HepG2 (cell line): ENCODE measurements at regions not wholly inside any gene's neighbourhood (a gene's known extent, or its start where the extent isn't known, plus 50 kb on each side); places are given as distances from the start of the nearest gene placed in this dataset. TPM values are rescaled to one million over a fixed set of nuclear protein-coding genes. Genes with fewer than 3 reads are reported as not detected.
A peak's percentile ranks its signal among the peaks of the same experiment; 100 is the strongest.

Experiments used
- ATAC-seq: fragments of 200-7000 bp; cut with Tn5 transposase; 3 replicates; pipeline ENCODE4 v1.9.1; 2020; ENCODE audit warnings: mild to moderate bottlenecking, moderate library complexity
- BruUV-seq: library from RNA; stranded (reverse); fragments of 400-500 nt; replicated peaks from 2 replicates; lab custom pipeline; 2021; lab: Mats Ljungman, UMichigan
- CTCF ChIA-PET: fragments of 300-600 bp; formaldehyde crosslinking; extraction: SDS; loops from one replicate; lab custom pipeline; 2021; ENCODE audit warnings: low total read pairs, inconsistent platforms, low intra/inter-chr PET ratio; lab: Yijun Ruan, JAX
- POLR2A ChIA-PET: fragments of 350-600 bp; sonication (Branson Sonifier 250); formaldehyde crosslinking; loops from one replicate; lab custom pipeline; 2020; ENCODE audit warnings: antibody characterized with exemption, inconsistent platforms; lab: Yijun Ruan, JAX
- DNase-seq: peaks from one replicate; pipeline ENCODE4 v3.0.0-alpha.2; 2015; ENCODE audit warnings: low spot score
- FAIRE-seq: peaks from 3 replicates; lab custom pipeline; 2011; peaks lifted over from hg19 to GRCh38; lab: Jason Lieb, UNC
- H2AFZ ChIP-seq: one replicate; pipeline ENCODE4 v1.6.1; 2011; ENCODE audit warnings: low read length, inconsistent platforms
- H3K27ac ChIP-seq: fragments of 300-600 bp; 3 replicates; pipeline ENCODE4 v1.8.0; 2011; ENCODE audit warnings: mixed run types, mild to moderate bottlenecking, mixed read lengths, low read length, inconsistent platforms; ENCODE audit not compliant: insufficient read depth; ENCODE audit errors: extremely low read length
- H3K27me3 ChIP-seq, 2 experiments: fragments of 200-600 bp in 1 of 2; 2 replicates in 1 of 2; 3 replicates in 1 of 2; pipeline versions ENCODE4 v1.6.0 to v1.8.0; 2011; ENCODE audit warnings: low read length in 2 of 2, mild to moderate bottlenecking in 2 of 2, moderate library complexity in 2 of 2, inconsistent platforms in 1 of 2; ENCODE audit not compliant: insufficient read depth in 2 of 2, control insufficient read depth in 1 of 2
- H3K36me3 ChIP-seq, 2 experiments: fragments of 200-600 bp in 1 of 2; replicated peaks in 1 of 2; 2 replicates in 1 of 2; 3 replicates in 1 of 2; pipeline versions ENCODE4 v1.5.1 to v1.8.0; 2011; ENCODE audit warnings: low read length in 2 of 2, inconsistent platforms in 1 of 2; ENCODE audit not compliant: insufficient read depth in 2 of 2, control insufficient read depth in 1 of 2
- H3K4me1 ChIP-seq: 2 replicates; pipeline ENCODE4 v1.5.1; 2012; ENCODE audit warnings: low read length, inconsistent platforms; ENCODE audit not compliant: insufficient read depth
- H3K4me2 ChIP-seq: 2 replicates; pipeline ENCODE4 v1.6.0; 2011; ENCODE audit warnings: low read depth, low read length, inconsistent platforms
- H3K4me3 ChIP-seq, 3 experiments: fragments of 200-600 bp in 1 of 3; sonication (generic), shearing (Covaris generic) in 1 of 3; replicated peaks in 1 of 3; 2 replicates each; pipeline ENCODE4 v1.5.1; 2011 to 2016; ENCODE audit warnings: low read length in 3 of 3, inconsistent platforms in 2 of 3, low read depth in 2 of 3, mild to moderate bottlenecking in 2 of 3, control low read depth in 1 of 3, mixed read lengths in 1 of 3; ENCODE audit not compliant: insufficient read depth in 1 of 3
- H3K79me2 ChIP-seq: one replicate; pipeline ENCODE4 v1.6.1; 2011; ENCODE audit warnings: low read length, inconsistent platforms; ENCODE audit not compliant: insufficient read depth
- H3K9ac ChIP-seq: 2 replicates; pipeline ENCODE4 v1.6.0; 2011; ENCODE audit warnings: mild to moderate bottlenecking, low read depth, low read length, inconsistent platforms; ENCODE audit not compliant: insufficient read depth
- H3K9me3 ChIP-seq: 2 replicates; pipeline ENCODE4 v1.5.1; 2012; ENCODE audit warnings: mild to moderate bottlenecking, low read length
- H4K20me1 ChIP-seq: 2 replicates; pipeline ENCODE4 v1.6.0; 2011; ENCODE audit warnings: inconsistent platforms, mild to moderate bottlenecking, low read length, moderate library complexity; ENCODE audit not compliant: insufficient read depth
- CEBPG ChIP-seq: IDR thresholded peaks from 2 replicates; pipeline ENCODE4 v1.6.1; 2016
- CTCF ChIP-seq: sonication (generic); formaldehyde crosslinking; IDR thresholded peaks from 2 replicates; pipeline ENCODE4 v1.5.0; 2020; ENCODE audit warnings: mild to moderate bottlenecking, missing genetic modification reagents, moderate library complexity
- EEA1 ChIP-seq: sonication (generic); formaldehyde crosslinking; IDR thresholded peaks from 2 replicates; pipeline ENCODE4 v1.5.1; 2020; ENCODE audit warnings: mild to moderate bottlenecking, missing genetic modification reagents, borderline replicate concordance
- NR2C2 ChIP-seq: sonication (generic); formaldehyde crosslinking; IDR thresholded peaks from 2 replicates; pipeline ENCODE4 v1.4.0; 2020; ENCODE audit warnings: missing genetic modification reagents, mild to moderate bottlenecking, moderate library complexity, borderline replicate concordance
- SP4 ChIP-seq: sonication (generic); formaldehyde crosslinking; IDR thresholded peaks from 2 replicates; pipeline ENCODE4 v1.8.1; 2023; ENCODE audit warnings: mild to moderate bottlenecking, missing genetic modification reagents
- STAG1 ChIP-seq: sonication (generic); formaldehyde crosslinking; IDR thresholded peaks from 2 replicates; pipeline ENCODE4 v1.4.0; 2020; ENCODE audit warnings: missing genetic modification reagents
- ZBTB43 ChIP-seq: sonication (generic); formaldehyde crosslinking; conservative IDR thresholded peaks from 2 replicates; pipeline ENCODE4 v1.4.0; 2020; ENCODE audit warnings: missing genetic modification reagents
- ZNF382 ChIP-seq: sonication (generic); formaldehyde crosslinking; IDR thresholded peaks from 2 replicates; pipeline ENCODE4 v1.5.0; 2020; ENCODE audit warnings: missing genetic modification reagents, mild to moderate bottlenecking, borderline replicate concordance
- ZNF550 ChIP-seq: sonication (generic); formaldehyde crosslinking; IDR thresholded peaks from 2 replicates; pipeline ENCODE4 v1.4.0; 2020; ENCODE audit warnings: mild to moderate bottlenecking, missing genetic modification reagents, borderline replicate concordance
- ZNF589 ChIP-seq: sonication (generic); formaldehyde crosslinking; conservative IDR thresholded peaks from 2 replicates; pipeline ENCODE4 v1.8.0; 2022; ENCODE audit warnings: mild to moderate bottlenecking, moderate library complexity, missing genetic modification reagents
- WGBS: methylation state at CpG from one replicate; pipeline ENCODE4 v1.1.6; 2017; ENCODE audit warnings: low lambda C conversion rate; 5-methylcytosine and 5-hydroxymethylcytosine counted together
- in situ Hi-C: cut with HindIII; loops from 2 replicates; pipeline ENCODE4 v1.10.0; 2017; ENCODE audit warnings: low pct_unique_long_range_greater_than_20kb; ENCODE audit not compliant: extremely low pct_ligation_motif_present
- intact Hi-C: fragments of 100-400 bp; cut with micrococcal nuclease; formaldehyde crosslinking; loops from one replicate; pipeline ENCODE4 v1.10.0; 2022; ENCODE audit not compliant: unreplicated experiment
- microRNA-seq: library from miRNA; unstranded; fragments of <30 nt; microRNA quantifications from one replicate; pipeline ENCODE4, GENCODE V29; 2020
- TF ChIP-seq, protein P1 (sequence below): sonication (generic); formaldehyde crosslinking; IDR thresholded peaks from 2 replicates; pipeline ENCODE4 v1.8.1; 2023; ENCODE audit warnings: mild to moderate bottlenecking, missing genetic modification reagents

DNA sequence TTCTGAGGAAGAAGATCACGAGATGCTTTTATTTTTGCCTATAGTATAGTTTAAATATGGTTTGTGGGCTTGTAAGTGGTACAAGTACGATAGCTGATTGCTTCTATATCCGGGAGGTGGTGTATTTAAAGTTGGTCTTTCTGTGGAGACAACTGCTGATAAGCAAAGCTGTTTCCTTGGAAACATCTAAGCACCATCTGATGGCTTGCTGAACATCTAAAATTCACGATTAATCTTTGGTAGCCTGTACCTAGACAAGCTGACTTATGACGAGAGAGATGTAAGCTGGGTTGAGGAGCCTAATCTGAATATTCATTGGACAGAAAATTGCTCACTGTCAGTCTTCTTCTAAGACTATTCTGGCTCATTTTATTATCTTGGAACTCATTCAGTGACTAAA lies 74.6 kb upstream of the NWD2 start (continued):
- TF ChIP-seq ZNF550 (CRISPR knock-in tag), result no peak
- TF ChIP-seq ZNF589 (CRISPR knock-in tag), result no peak
- no peak for TF ChIP-seq CEBPG
- TF ChIP-seq, protein P1, sequence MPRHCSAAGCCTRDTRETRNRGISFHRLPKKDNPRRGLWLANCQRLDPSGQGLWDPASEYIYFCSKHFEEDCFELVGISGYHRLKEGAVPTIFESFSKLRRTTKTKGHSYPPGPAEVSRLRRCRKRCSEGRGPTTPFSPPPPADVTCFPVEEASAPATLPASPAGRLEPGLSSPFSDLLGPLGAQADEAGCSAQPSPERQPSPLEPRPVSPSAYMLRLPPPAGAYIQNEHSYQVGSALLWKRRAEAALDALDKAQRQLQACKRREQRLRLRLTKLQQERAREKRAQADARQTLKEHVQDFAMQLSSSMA (CRISPR knock-in tag), result no peak
- TF ChIP-seq NR2C2 (CRISPR knock-in tag), result no peak
- TF ChIP-seq EEA1 (CRISPR knock-in tag), result no peak
- no peak for TF ChIP-seq SP4 (CRISPR knock-in tag)

GRCh38 chr4:37188100-37188499 lies 56.4 kb upstream of the NWD2 start:
- no peak overlapping the region for H3K27ac ChIP-seq
- BruUV-seq, result no TSS peak
- TF ChIP-seq ZNF382 (CRISPR knock-in tag) (no peak), STAG1 (CRISPR knock-in tag) (peak; percentile 31; the same call in 1 of the 2 replicates), ZBTB43 (CRISPR knock-in tag) (no peak), CTCF (CRISPR knock-in tag) (peak; percentile 62)
- H2AFZ ChIP-seq, result no peak overlapping the region
- H3K27me3 ChIP-seq, result no peaks in the 10 kb centered on the region
- H3K4me3 ChIP-seq, result no peak overlapping the region
- H3K79me2 ChIP-seq, result no peaks in the 10 kb centered on the region
- H3K36me3 ChIP-seq, result no peaks in the 10 kb centered on the region
- WGBS, result 14% methylated on average over 7 of the region's 10 CpGs
- POLR2A ChIA-PET, result no interaction called here
- no peaks in the 10 kb centered on the region for H3K4me1 ChIP-seq
- no peak for FAIRE-seq
- H3K9me3 ChIP-seq, result no peaks in the 10 kb centered on the region
- intact Hi-C loops (loop anchor here (1.0 kb wide), 1 partner anchor 195 kb away; no protein-coding TSS in a partner anchor), in situ Hi-C loops (loop anchor here (10.0 kb wide), 1 partner anchor 197 kb away; no protein-coding TSS in a partner anchor)
- H4K20me1 ChIP-seq, result no peaks in the 10 kb centered on the region
- peak; percentile 47; the same call in 1 of the 3 replicates for ATAC-seq
- peak; percentile 10 for DNase-seq
- CTCF ChIA-PET, result no interaction called here
- H3K9ac ChIP-seq, result no peak overlapping the region
- H3K4me2 ChIP-seq, result no peak overlapping the region

Small RNAs in the stretch of these regions (microRNA-seq; reads per million reads assigned to microRNA genes)
- not detected for gene MIR1255B1
